Spleen (tissue), 11 donors: ENCODE measurements at regions not wholly inside any gene's neighbourhood (a gene's known extent, or its start where the extent isn't known, plus 50 kb on each side); places are given as distances from the start of the nearest gene placed in this dataset.

Experiments used
- DNase-seq: peaks from one replicate; pipeline ENCODE4 v3.0.0-alpha.2; 2020
- H3K27ac ChIP-seq, 8 donors: fragments of 200-600 bp; sonication (generic) in 7 of 8; 1 replicate in 4 of 8; 2 replicates in 4 of 8; pipeline versions ENCODE4 v1.5.0 to v1.8.0; 2016 to 2021; ENCODE audit warnings: inconsistent platforms in 4 of 8, mild to moderate bottlenecking in 4 of 8, moderate library complexity in 1 of 8
- H3K27me3 ChIP-seq, 7 donors: fragments of 200-600 bp; sonication (generic) in 6 of 7; replicated peaks in 1 of 7; 1 replicate in 4 of 7; 2 replicates in 3 of 7; pipeline versions ENCODE4 v1.5.0 to v1.8.0; 2016 to 2021; ENCODE audit warnings: inconsistent platforms in 3 of 7, mild to moderate bottlenecking in 1 of 7
- H3K36me3 ChIP-seq, 6 donors: fragments of 200-600 bp; sonication (generic) in 5 of 6; 1 replicate in 4 of 6; 2 replicates in 2 of 6; pipeline versions ENCODE4 v1.5.0 to v1.8.0; 2016 to 2021; ENCODE audit warnings: inconsistent platforms in 2 of 6
- H3K4me1 ChIP-seq, 6 donors: fragments of 200-600 bp; sonication (generic) in 5 of 6; 1 replicate in 3 of 6; 2 replicates in 3 of 6; pipeline versions ENCODE4 v1.5.0 to v1.8.0; 2016 to 2021; ENCODE audit warnings: inconsistent platforms in 3 of 6
- H3K4me3 ChIP-seq, 8 donors: fragments of 200-600 bp; sonication (generic) in 7 of 8; 1 replicate in 4 of 8; 2 replicates in 4 of 8; pipeline versions ENCODE4 v1.5.0 to v1.8.0; 2016 to 2021; ENCODE audit warnings: inconsistent platforms in 4 of 8, mild to moderate bottlenecking in 4 of 8, moderate library complexity in 2 of 8
- H3K9me3 ChIP-seq, 8 donors: fragments of 200-600 bp; sonication (generic) in 7 of 8; 1 replicate in 4 of 8; 2 replicates in 4 of 8; pipeline versions ENCODE4 v1.5.0 to v1.8.0; 2016 to 2021; ENCODE audit warnings: inconsistent platforms in 4 of 8
- CTCF ChIP-seq, 11 experiments: fragments of 200-600 bp in 7 of 11; fragments of 450-650 bp in 4 of 11; sonication (generic) in 4 of 11; IDR thresholded peaks in 8 of 11; conservative IDR thresholded peaks in 3 of 11; 1 replicate in 7 of 11; 2 replicates in 4 of 11; pipeline versions ENCODE4 v1.4.0 to v1.8.0; 2016 to 2021; ENCODE audit warnings: antibody characterized with exemption in 11 of 11, inconsistent platforms in 4 of 11, mild to moderate bottlenecking in 1 of 11
- POLR2A ChIP-seq, 3 donors: fragments of 450-650 bp; IDR thresholded peaks; one replicate each; pipeline ENCODE4 v1.5.1; 2017; ENCODE audit warnings: antibody characterized with exemption in 3 of 3, mild to moderate bottlenecking in 1 of 3
- POLR2AphosphoS5 ChIP-seq, 3 donors: sonication (generic); formaldehyde crosslinking; IDR thresholded peaks; one replicate each; pipeline ENCODE4 v1.5.1; 2017; ENCODE audit warnings: antibody characterized with exemption in 3 of 3
- WGBS, 5 donors: extraction: QIAGEN DNeasy Blood & Tissue Kit in 3 of 5; methylation state at CpG; one replicate each; pipeline versions ENCODE4 v1.1.5 to v1.1.7; 2013 to 2018; 5-methylcytosine and 5-hydroxymethylcytosine counted together
- intact Hi-C: fragments of 100-400 bp; cut with DNase I; formaldehyde crosslinking; loops from one replicate; pipeline ENCODE4 v1.15.0; 2023; ENCODE audit warnings: low total_unique reads
- donor health status: healthy with polysubstance abuse.
- donor health status: DM: no; HTN: no; CAD: no; lungs with moderate emphysema.
- donor health status: DM: no; HTN: no; CAD: no.
- donor health status: Bipolar disorder and iron deficiency.
- donor health status: healthy.
- donor health status: DM: no; HTN: no; CAD: no.
- donor health status: DM: yes; HTN: yes; CAD: no.

GRCh38 chr21:22154579-22155274 is 1156.5 kb downstream of the NCAM2 start:
- Histone ChIP-seq H3K4me3 (no peak overlapping the region), H3K27ac (no peak overlapping the region), H3K9me3 (peaks cover 0 to 16% (median 0%) of the 10 kb centered on the region in 8 donors), H3K27me3 (no peaks in the 10 kb centered on the region), H3K4me1 (no peaks in the 10 kb centered on the region), H3K36me3 (no peaks in the 10 kb centered on the region)
- intact Hi-C loops, result no loop called here
- no peak for DNase-seq
- TF ChIP-seq POLR2A (IDR thresholded peaks at IDR 0.05) (no peak), POLR2AphosphoS5 (IDR thresholded peaks at IDR 0.05) (no peak), CTCF (IDR thresholded peaks at IDR 0.05 in 8 of 11, conservative IDR thresholded peaks at IDR 0.05 in 3 of 11) (no peak)

GRCh38 chr21:22164912-22165311 is 1166.7 kb downstream of the NCAM2 start:
- intact Hi-C loops, result no loop called here
- Histone ChIP-seq H3K9me3 (peaks cover 0 to 26% (median 12%) of the 10 kb centered on the region in 8 donors), H3K4me1 (no peaks in the 10 kb centered on the region), H3K36me3 (no peaks in the 10 kb centered on the region), H3K4me3 (no peak overlapping the region), H3K27ac (no peak overlapping the region), H3K27me3 (no peaks in the 10 kb centered on the region)
- TF ChIP-seq CTCF (IDR thresholded peaks at IDR 0.05 in 8 of 11, conservative IDR thresholded peaks at IDR 0.05 in 3 of 11) (no peak), POLR2AphosphoS5 (IDR thresholded peaks at IDR 0.05) (no peak), POLR2A (IDR thresholded peaks at IDR 0.05) (no peak)
- DNase-seq, result no peak

- no peak overlapping the region for H3K4me3 ChIP-seq
- intact Hi-C loops, result no loop called here
- no peak overlapping the region for H3K27ac ChIP-seq
- WGBS, 5 donors, result 77 to 100% (median 85%) methylated on average over 1 of the region's 1 CpG
- no peaks in the 10 kb centered on the region for H3K27me3 ChIP-seq
- peaks cover 0 to 34% (median 11%) of the 10 kb centered on the region in 8 donors for H3K9me3 ChIP-seq
- H3K36me3 ChIP-seq, result no peaks in the 10 kb centered on the region
- no peaks in the 10 kb centered on the region for H3K4me1 ChIP-seq
- DNase-seq, result no peak
- TF ChIP-seq POLR2A (IDR thresholded peaks at IDR 0.05) (no peak), CTCF (IDR thresholded peaks at IDR 0.05 in 8 of 11, conservative IDR thresholded peaks at IDR 0.05 in 3 of 11) (no peak), POLR2AphosphoS5 (IDR thresholded peaks at IDR 0.05) (no peak)
Observed at GRCh38 chr21:22174746-22175145, 1176.5 kb downstream of the NCAM2 start.

GRCh38 chr21:22189278-22189677 is 1191.1 kb downstream of the NCAM2 start:
- Histone ChIP-seq H3K36me3 (no peaks in the 10 kb centered on the region), H3K27me3 (no peaks in the 10 kb centered on the region), H3K9me3 (peaks cover 0 to 10% (median 0%) of the 10 kb centered on the region in 8 donors), H3K4me3 (no peak overlapping the region), H3K27ac (no peak overlapping the region), H3K4me1 (no peaks in the 10 kb centered on the region)
- TF ChIP-seq POLR2A (IDR thresholded peaks at IDR 0.05), result no peak
- TF ChIP-seq CTCF (IDR thresholded peaks at IDR 0.05 in 8 of 11, conservative IDR thresholded peaks at IDR 0.05 in 3 of 11), result no peak
- no peak for TF ChIP-seq POLR2AphosphoS5 (IDR thresholded peaks at IDR 0.05)
- no peak for DNase-seq
- WGBS, 5 donors, result 90 to 98% (median 94%) methylated on average over 6 of the region's 6 CpGs
- intact Hi-C loops, result no loop called here
